GM12874 (cell line): ENCODE measurements at regions not wholly inside any gene's neighbourhood (a gene's known extent, or its start where the extent isn't known, plus 50 kb on each side); places are given as distances from the start of the nearest gene placed in this dataset.

Source experiments
- TF ChIP-seq, protein P1 (sequence below): IDR thresholded peaks from 2 replicates; pipeline ENCODE4 v1.5.1; 2011; ENCODE audit warnings: low read depth, mild to moderate bottlenecking, control low read depth, low read length, moderate library complexity; ENCODE audit not compliant: insufficient read depth

DNA sequence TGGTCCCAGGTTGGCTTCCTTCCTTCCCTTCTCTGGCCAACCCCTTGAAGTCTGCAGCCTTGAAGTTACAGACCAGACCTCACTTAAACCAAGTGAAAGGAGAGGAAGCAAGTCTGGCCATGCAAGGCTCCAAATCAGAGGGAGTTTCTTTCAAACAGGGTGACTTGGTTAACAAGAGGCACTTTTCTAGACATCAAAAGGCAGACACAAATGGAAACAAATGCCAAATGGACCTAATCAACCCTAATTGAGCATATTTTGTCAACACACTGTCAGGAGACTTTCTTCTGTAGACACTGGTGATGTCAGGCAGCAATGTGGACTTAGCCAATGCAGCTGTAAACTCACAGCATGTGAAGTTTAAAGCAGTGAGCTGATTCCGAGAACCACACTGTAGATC, 282.7 kb upstream of the FZD8 start:
- TF ChIP-seq, protein P1, sequence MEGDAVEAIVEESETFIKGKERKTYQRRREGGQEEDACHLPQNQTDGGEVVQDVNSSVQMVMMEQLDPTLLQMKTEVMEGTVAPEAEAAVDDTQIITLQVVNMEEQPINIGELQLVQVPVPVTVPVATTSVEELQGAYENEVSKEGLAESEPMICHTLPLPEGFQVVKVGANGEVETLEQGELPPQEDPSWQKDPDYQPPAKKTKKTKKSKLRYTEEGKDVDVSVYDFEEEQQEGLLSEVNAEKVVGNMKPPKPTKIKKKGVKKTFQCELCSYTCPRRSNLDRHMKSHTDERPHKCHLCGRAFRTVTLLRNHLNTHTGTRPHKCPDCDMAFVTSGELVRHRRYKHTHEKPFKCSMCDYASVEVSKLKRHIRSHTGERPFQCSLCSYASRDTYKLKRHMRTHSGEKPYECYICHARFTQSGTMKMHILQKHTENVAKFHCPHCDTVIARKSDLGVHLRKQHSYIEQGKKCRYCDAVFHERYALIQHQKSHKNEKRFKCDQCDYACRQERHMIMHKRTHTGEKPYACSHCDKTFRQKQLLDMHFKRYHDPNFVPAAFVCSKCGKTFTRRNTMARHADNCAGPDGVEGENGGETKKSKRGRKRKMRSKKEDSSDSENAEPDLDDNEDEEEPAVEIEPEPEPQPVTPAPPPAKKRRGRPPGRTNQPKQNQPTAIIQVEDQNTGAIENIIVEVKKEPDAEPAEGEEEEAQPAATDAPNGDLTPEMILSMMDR, result no peak

DNA sequence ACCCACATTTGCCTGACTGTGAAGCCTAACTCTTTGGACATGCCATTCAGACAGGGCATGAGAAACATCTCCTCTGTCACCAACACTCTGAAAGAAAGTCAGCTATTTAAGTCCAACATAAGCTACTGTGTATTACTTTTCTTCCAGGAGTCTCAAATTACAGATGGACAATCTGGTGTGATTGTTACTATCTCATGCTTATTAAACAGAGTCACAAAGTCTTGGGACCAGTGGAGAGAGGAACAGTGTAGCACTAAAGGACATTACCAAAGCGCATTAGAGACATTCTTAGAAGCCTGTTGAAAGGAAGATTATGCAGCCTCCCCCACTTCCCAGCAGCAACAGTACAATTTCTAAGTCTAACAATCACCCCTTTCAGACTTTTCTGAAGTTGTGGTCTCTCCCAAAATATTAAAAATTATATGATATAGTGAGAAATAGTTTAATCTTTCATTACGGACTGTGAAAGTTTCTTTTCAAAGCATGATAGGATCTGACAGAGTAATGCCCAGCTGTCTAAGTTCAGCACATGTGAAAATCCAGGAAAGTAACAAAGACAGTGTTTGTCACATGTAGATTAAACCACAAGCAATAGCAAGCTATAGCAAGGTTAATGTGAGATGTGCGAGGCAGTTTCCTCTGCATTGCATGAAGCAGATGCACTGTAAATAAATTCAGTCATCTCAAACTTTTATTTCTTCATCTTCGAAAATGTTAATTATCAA, 280.9 kb upstream of the FZD8 start:
- TF ChIP-seq, protein P1, result no peak

DNA sequence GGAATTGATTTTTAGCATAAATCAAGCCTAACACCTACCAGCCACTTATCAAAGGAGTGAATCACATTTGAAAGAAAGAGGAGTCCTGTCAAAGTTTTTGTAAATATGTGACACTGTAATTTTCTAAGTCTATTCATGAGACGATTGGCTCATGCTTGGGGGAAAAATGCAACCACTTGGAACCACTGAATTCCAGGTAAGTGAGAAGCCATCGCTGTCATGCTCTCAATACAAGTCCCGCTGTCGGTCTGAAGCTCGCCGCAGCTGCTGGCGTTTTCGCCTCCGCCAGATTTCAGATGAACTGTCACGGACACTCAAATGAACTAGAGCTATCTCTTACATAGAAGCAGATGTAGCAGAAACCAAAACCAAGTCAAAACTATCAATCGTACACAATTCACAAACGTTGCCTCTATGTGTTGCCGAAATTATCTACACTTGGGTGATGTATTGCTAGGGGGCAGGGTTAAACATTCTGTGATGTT, 279.8 kb upstream of the FZD8 start:
- TF ChIP-seq, protein P1, result no peak

DNA sequence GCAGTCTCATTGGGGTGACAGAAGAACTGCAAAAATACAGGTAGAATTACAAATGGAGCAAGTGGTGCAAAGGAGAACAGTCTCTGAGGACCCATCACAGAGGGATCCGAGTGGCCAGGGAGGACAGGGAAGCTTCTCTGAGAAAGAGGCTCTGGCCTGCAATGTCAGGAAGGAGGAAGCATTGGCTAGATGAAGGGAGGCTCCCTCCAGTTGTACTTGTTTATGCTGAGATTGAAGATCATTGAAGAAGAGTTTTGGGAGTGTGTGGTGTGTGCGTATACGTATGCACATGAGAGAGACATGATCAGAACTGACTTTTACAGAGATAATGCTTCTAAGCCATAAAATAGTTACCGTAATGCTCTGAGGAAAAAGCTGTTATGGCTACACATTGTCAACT, 274.7 kb upstream of the FZD8 start:
- TF ChIP-seq, protein P1, result no peak

DNA sequence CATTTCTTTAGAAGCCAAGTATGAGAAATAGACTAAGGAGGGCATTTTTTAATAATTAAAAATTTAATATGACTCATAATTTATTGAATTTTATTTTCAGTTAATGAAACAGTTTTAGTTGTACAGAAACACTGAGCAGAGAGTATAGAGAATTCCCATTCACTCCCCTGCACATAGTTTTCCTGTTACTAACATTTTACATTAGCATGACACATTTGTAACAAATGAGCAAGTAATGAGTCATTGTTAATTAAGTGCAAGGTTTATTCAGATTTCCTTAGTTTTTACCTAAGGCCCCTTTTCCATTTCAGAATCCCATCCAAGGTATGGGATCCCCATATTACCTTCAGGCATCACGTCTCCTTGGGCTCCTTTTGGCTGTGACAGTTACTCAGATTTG, 271.5 kb upstream of the FZD8 start:
- TF ChIP-seq, protein P1, result no peak

DNA sequence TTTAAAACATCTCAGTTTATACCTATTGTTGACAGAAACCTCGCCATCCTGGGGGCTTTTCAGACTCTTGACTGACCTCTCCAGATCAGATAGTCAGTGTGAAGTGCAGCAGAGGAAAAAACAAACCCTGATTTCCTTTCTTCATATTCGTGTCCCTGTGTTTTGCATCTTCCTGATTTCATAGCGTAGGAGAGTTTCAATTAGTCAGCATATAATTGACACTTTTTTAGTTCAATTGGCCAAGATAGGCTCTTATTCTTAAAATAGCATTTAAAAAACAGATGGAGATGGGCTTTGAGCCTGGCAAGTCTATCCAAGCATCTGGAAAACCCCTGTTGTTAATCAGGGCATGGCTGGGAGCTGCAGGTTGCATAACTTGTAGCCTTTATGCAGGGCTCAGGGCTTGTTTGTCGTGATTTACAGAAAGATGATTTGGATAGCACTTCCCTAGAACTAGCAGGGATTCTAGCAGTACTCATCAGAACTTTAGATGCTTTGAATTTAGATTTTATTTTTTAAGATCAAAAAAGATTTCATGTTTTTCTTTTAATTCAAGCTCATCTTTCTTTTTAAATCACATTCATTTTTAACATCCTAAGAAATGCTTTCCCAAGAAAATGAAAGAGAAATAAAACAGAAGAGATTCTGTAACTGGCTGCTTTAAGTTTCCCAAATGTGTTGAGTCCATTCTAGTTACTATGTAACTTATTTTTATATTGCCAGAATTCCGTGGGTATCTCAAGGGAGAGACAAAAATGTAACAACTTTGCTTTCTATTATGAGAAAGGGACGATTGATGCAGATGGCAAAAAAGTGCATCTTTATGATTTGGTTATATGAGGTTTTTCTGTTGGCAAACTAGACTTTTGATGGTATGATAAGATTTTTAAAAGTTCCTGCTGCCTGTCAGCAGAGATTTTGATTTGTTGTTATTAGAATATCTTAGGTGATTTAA, 270.8 kb upstream of the FZD8 start:
- TF ChIP-seq, protein P1, result no peak

DNA sequence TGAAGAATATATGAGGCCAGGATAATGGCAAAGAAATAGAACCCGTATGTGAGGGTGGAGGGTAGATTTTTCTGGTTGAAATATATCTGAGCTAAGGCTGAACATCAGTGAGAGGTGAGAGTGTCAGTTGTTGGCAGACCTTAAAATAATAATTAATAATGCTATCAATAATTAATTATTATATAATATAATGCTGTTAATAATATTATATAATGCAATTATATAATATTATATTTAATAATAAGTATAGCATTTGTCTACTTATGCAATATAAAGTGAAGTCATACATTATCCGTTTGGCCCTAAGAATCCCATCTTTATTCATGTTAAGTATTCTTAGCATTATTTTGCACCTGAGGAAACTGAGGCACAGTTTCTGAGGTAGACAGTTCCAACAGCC, 269.9 kb upstream of the FZD8 start:
- TF ChIP-seq, protein P1, result no peak
